GM23338 (cell line): ENCODE measurements at regions not wholly inside any gene's neighbourhood (a gene's known extent, or its start where the extent isn't known, plus 50 kb on each side); places are given as distances from the start of the nearest gene placed in this dataset.

Experiments
- ATAC-seq: fragments of 200-7000 bp; cut with Tn5 transposase; 3 replicates; pipeline ENCODE4 v1.9.1; 2020
- DNase-seq: peaks from one replicate; pipeline ENCODE4 v3.0.0-alpha.2; 2015; ENCODE audit warnings: low spot score
- H2AFZ ChIP-seq: fragments of 200-600 bp; sonication (generic); 2 replicates; pipeline ENCODE4 v1.8.0; 2016; ENCODE audit warnings: antibody characterized with exemption, mild to moderate bottlenecking, moderate library complexity
- H3F3A ChIP-seq: fragments of 200-600 bp; sonication (generic); replicated peaks from 2 replicates; pipeline ENCODE4 v1.8.0; 2017; ENCODE audit warnings: antibody characterized with exemption, mixed run types, low read depth
- H3K27ac ChIP-seq: fragments of 200-600 bp; sonication (generic); 2 replicates; pipeline ENCODE4 v1.6.1; 2016; ENCODE audit warnings: low read depth
- H3K27me3 ChIP-seq: fragments of 200-600 bp; sonication (generic); 2 replicates; pipeline ENCODE4 v1.8.0; 2016; ENCODE audit warnings: mild to moderate bottlenecking, mixed run types, moderate library complexity; ENCODE audit not compliant: insufficient read depth
- H3K36me3 ChIP-seq: fragments of 200-600 bp; sonication (generic); 2 replicates; pipeline ENCODE4 v1.8.0; 2016; ENCODE audit warnings: mild to moderate bottlenecking; ENCODE audit not compliant: insufficient read depth
- H3K4me1 ChIP-seq: fragments of 200-600 bp; sonication (generic); 2 replicates; pipeline ENCODE4 v1.8.0; 2016; ENCODE audit warnings: mild to moderate bottlenecking, moderate library complexity; ENCODE audit not compliant: insufficient read depth
- H3K4me2 ChIP-seq: fragments of 200-600 bp; sonication (generic); 2 replicates; pipeline ENCODE4 v1.7.1; 2017; ENCODE audit warnings: mixed run types
- H3K4me3 ChIP-seq: fragments of 200-600 bp; sonication (generic); 2 replicates; pipeline ENCODE4 v1.6.1; 2016; ENCODE audit warnings: mixed run types
- H3K79me2 ChIP-seq: fragments of 200-600 bp; sonication (generic); replicated peaks from 2 replicates; pipeline ENCODE4 v1.8.0; 2017; ENCODE audit warnings: mild to moderate bottlenecking; ENCODE audit not compliant: insufficient read depth
- H3K9me2 ChIP-seq: fragments of 200-600 bp; sonication (generic); 2 replicates; pipeline ENCODE4 v1.8.0; 2017; ENCODE audit not compliant: insufficient read depth
- H4K20me1 ChIP-seq: fragments of 200-600 bp; sonication (generic); replicated peaks from 2 replicates; pipeline ENCODE4 v1.8.0; 2017; ENCODE audit warnings: mild to moderate bottlenecking; ENCODE audit not compliant: insufficient read depth
- H3K27ac Mint-ChIP-seq: 2 replicates; pipeline ENCODE4 v1.8.0; 2020; ENCODE audit warnings: inconsistent platforms, mild to moderate bottlenecking, moderate library complexity, mixed read lengths
- H3K27me3 Mint-ChIP-seq: 3 replicates; pipeline ENCODE4 v1.8.0; 2022; ENCODE audit warnings: low read depth, mild to moderate bottlenecking, moderate library complexity, mixed read lengths, inconsistent platforms; ENCODE audit not compliant: insufficient read depth, poor library complexity
- H3K36me3 Mint-ChIP-seq: 3 replicates; pipeline ENCODE4 v1.8.0; 2021; ENCODE audit warnings: low read depth, mild to moderate bottlenecking, inconsistent platforms, moderate library complexity, mixed read lengths
- H3K4me1 Mint-ChIP-seq: 3 replicates; pipeline ENCODE4 v1.8.0; 2020; ENCODE audit warnings: mild to moderate bottlenecking, inconsistent platforms, mixed read lengths
- H3K4me3 Mint-ChIP-seq: 3 replicates; pipeline ENCODE4 v1.8.0; 2021; ENCODE audit warnings: moderate library complexity, mild to moderate bottlenecking, inconsistent platforms, mixed read lengths
- H3K9me3 Mint-ChIP-seq: 3 replicates; pipeline ENCODE4 v1.8.0; 2020; ENCODE audit warnings: moderate library complexity, mild to moderate bottlenecking, inconsistent platforms, mixed read lengths
- CREB1 ChIP-seq: fragments of 250-450 bp; sonication (Bioruptor Pico); IDR thresholded peaks from 2 replicates; pipeline ENCODE4 v1.5.0; 2020; ENCODE audit warnings: low read depth, mild to moderate bottlenecking, moderate library complexity
- EZH2 ChIP-seq: fragments of 200-600 bp; sonication (generic); IDR thresholded peaks from one replicate; pipeline ENCODE4 v1.8.0; 2017; ENCODE audit warnings: antibody characterized with exemption, mild to moderate bottlenecking, low read depth; ENCODE audit not compliant: unreplicated experiment
- EZH2phosphoT487 ChIP-seq: fragments of 200-600 bp; sonication (generic); IDR thresholded peaks from one replicate; pipeline ENCODE4 v1.8.1; 2018; ENCODE audit warnings: antibody characterized with exemption; ENCODE audit not compliant: unreplicated experiment
- JUNB ChIP-seq: IDR thresholded peaks from one replicate; pipeline ENCODE4 v1.6.1; 2016; ENCODE audit warnings: antibody characterized with exemption; ENCODE audit not compliant: unreplicated experiment
- POLR2AphosphoS5 ChIP-seq: IDR thresholded peaks from 2 replicates; pipeline ENCODE4 v1.6.1; 2016; ENCODE audit warnings: antibody characterized with exemption, low read depth
- STAT1 ChIP-seq: IDR thresholded peaks from one replicate; pipeline ENCODE4 v1.6.1; 2016; ENCODE audit warnings: antibody characterized with exemption; ENCODE audit not compliant: unreplicated experiment
- ZNF114 ChIP-seq: fragments of 250-450 bp; sonication (Bioruptor Pico); IDR thresholded peaks from 2 replicates; pipeline ENCODE4 v1.5.0; 2020; ENCODE audit warnings: mild to moderate bottlenecking, moderate library complexity
- ZNF331 ChIP-seq: fragments of 250-450 bp; sonication (Bioruptor Pico); IDR thresholded peaks from 2 replicates; pipeline ENCODE4 v1.5.0; 2020; ENCODE audit warnings: low read depth, mild to moderate bottlenecking, moderate library complexity
- TF ChIP-seq, protein P1 (sequence below), 2 experiments: fragments of 200-600 bp in 1 of 2; sonication (generic) in 1 of 2; conservative IDR thresholded peaks; 2 replicates each; pipeline versions ENCODE4 v1.5.1 to v1.6.1; 2016 to 2017; ENCODE audit warnings: antibody characterized with exemption in 2 of 2, low read depth in 2 of 2, mild to moderate bottlenecking in 2 of 2, moderate library complexity in 1 of 2
- TF ChIP-seq, protein P2 (sequence below): IDR thresholded peaks from one replicate; pipeline ENCODE4 v1.6.1; 2018; ENCODE audit warnings: antibody characterized with exemption; ENCODE audit not compliant: unreplicated experiment
- TF ChIP-seq, protein P3 (sequence below): fragments of 250-450 bp; sonication (Bioruptor Pico); IDR thresholded peaks from 2 replicates; pipeline ENCODE4 v1.5.0; 2020; ENCODE audit warnings: mild to moderate bottlenecking, moderate library complexity
- TF ChIP-seq, protein P4 (sequence below): IDR thresholded peaks from 2 replicates; pipeline ENCODE4 v1.6.1; 2016; ENCODE audit warnings: antibody characterized with exemption

DNA sequence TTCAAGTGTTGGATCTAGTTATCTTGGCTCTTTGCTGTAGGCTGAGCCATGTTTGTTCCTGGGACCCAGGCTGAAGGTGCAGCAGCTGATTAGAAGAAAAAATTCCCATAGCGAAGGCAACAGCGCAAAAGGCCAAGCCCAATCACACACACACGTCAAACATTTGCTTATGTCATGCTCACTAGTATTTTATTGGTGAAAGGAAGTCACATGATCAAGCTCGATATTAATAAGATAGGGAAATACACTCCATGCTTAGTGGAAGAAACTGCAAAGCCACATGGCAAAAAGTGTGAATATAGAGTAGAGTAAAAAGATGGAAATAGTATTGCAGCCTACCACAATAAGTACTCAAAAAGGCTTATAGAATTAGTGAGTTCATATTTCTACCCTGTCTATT lies 373.5 kb upstream of the FAR2 start:
- Histone ChIP-seq H4K20me1 (no peaks in the 10 kb centered on the region), H3K79me2 (no peaks in the 10 kb centered on the region), H3F3A (no peaks in the 10 kb centered on the region), H3K9me2 (no peaks in the 10 kb centered on the region), H3K36me3 (no peaks in the 10 kb centered on the region), H3K4me3 (no peak overlapping the region), H2AFZ (no peak overlapping the region), H3K27me3 (no peaks in the 10 kb centered on the region), H3K4me2 (no peak overlapping the region), H3K27ac (no peak overlapping the region), H3K4me1 (peaks cover 8% of the 10 kb centered on the region; the same call in 1 of the 2 replicates)
- DNase-seq (no peak), ATAC-seq (no peak)
- TF ChIP-seq STAT1 (no peak), JUNB (no peak), ZNF331 (CRISPR knock-in tag) (no peak), POLR2AphosphoS5 (no peak), EZH2phosphoT487 (no peak), ZNF114 (CRISPR knock-in tag) (no peak), EZH2 (no peak), CREB1 (CRISPR knock-in tag) (no peak)
- TF ChIP-seq, protein P1, sequence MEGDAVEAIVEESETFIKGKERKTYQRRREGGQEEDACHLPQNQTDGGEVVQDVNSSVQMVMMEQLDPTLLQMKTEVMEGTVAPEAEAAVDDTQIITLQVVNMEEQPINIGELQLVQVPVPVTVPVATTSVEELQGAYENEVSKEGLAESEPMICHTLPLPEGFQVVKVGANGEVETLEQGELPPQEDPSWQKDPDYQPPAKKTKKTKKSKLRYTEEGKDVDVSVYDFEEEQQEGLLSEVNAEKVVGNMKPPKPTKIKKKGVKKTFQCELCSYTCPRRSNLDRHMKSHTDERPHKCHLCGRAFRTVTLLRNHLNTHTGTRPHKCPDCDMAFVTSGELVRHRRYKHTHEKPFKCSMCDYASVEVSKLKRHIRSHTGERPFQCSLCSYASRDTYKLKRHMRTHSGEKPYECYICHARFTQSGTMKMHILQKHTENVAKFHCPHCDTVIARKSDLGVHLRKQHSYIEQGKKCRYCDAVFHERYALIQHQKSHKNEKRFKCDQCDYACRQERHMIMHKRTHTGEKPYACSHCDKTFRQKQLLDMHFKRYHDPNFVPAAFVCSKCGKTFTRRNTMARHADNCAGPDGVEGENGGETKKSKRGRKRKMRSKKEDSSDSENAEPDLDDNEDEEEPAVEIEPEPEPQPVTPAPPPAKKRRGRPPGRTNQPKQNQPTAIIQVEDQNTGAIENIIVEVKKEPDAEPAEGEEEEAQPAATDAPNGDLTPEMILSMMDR (conservative IDR thresholded peaks at IDR 0.05; ENCODE audit: low read depth in 2 of 2): no peak
- TF ChIP-seq, protein P2, sequence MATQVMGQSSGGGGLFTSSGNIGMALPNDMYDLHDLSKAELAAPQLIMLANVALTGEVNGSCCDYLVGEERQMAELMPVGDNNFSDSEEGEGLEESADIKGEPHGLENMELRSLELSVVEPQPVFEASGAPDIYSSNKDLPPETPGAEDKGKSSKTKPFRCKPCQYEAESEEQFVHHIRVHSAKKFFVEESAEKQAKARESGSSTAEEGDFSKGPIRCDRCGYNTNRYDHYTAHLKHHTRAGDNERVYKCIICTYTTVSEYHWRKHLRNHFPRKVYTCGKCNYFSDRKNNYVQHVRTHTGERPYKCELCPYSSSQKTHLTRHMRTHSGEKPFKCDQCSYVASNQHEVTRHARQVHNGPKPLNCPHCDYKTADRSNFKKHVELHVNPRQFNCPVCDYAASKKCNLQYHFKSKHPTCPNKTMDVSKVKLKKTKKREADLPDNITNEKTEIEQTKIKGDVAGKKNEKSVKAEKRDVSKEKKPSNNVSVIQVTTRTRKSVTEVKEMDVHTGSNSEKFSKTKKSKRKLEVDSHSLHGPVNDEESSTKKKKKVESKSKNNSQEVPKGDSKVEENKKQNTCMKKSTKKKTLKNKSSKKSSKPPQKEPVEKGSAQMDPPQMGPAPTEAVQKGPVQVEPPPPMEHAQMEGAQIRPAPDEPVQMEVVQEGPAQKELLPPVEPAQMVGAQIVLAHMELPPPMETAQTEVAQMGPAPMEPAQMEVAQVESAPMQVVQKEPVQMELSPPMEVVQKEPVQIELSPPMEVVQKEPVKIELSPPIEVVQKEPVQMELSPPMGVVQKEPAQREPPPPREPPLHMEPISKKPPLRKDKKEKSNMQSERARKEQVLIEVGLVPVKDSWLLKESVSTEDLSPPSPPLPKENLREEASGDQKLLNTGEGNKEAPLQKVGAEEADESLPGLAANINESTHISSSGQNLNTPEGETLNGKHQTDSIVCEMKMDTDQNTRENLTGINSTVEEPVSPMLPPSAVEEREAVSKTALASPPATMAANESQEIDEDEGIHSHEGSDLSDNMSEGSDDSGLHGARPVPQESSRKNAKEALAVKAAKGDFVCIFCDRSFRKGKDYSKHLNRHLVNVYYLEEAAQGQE: no peak
- TF ChIP-seq, protein P3, sequence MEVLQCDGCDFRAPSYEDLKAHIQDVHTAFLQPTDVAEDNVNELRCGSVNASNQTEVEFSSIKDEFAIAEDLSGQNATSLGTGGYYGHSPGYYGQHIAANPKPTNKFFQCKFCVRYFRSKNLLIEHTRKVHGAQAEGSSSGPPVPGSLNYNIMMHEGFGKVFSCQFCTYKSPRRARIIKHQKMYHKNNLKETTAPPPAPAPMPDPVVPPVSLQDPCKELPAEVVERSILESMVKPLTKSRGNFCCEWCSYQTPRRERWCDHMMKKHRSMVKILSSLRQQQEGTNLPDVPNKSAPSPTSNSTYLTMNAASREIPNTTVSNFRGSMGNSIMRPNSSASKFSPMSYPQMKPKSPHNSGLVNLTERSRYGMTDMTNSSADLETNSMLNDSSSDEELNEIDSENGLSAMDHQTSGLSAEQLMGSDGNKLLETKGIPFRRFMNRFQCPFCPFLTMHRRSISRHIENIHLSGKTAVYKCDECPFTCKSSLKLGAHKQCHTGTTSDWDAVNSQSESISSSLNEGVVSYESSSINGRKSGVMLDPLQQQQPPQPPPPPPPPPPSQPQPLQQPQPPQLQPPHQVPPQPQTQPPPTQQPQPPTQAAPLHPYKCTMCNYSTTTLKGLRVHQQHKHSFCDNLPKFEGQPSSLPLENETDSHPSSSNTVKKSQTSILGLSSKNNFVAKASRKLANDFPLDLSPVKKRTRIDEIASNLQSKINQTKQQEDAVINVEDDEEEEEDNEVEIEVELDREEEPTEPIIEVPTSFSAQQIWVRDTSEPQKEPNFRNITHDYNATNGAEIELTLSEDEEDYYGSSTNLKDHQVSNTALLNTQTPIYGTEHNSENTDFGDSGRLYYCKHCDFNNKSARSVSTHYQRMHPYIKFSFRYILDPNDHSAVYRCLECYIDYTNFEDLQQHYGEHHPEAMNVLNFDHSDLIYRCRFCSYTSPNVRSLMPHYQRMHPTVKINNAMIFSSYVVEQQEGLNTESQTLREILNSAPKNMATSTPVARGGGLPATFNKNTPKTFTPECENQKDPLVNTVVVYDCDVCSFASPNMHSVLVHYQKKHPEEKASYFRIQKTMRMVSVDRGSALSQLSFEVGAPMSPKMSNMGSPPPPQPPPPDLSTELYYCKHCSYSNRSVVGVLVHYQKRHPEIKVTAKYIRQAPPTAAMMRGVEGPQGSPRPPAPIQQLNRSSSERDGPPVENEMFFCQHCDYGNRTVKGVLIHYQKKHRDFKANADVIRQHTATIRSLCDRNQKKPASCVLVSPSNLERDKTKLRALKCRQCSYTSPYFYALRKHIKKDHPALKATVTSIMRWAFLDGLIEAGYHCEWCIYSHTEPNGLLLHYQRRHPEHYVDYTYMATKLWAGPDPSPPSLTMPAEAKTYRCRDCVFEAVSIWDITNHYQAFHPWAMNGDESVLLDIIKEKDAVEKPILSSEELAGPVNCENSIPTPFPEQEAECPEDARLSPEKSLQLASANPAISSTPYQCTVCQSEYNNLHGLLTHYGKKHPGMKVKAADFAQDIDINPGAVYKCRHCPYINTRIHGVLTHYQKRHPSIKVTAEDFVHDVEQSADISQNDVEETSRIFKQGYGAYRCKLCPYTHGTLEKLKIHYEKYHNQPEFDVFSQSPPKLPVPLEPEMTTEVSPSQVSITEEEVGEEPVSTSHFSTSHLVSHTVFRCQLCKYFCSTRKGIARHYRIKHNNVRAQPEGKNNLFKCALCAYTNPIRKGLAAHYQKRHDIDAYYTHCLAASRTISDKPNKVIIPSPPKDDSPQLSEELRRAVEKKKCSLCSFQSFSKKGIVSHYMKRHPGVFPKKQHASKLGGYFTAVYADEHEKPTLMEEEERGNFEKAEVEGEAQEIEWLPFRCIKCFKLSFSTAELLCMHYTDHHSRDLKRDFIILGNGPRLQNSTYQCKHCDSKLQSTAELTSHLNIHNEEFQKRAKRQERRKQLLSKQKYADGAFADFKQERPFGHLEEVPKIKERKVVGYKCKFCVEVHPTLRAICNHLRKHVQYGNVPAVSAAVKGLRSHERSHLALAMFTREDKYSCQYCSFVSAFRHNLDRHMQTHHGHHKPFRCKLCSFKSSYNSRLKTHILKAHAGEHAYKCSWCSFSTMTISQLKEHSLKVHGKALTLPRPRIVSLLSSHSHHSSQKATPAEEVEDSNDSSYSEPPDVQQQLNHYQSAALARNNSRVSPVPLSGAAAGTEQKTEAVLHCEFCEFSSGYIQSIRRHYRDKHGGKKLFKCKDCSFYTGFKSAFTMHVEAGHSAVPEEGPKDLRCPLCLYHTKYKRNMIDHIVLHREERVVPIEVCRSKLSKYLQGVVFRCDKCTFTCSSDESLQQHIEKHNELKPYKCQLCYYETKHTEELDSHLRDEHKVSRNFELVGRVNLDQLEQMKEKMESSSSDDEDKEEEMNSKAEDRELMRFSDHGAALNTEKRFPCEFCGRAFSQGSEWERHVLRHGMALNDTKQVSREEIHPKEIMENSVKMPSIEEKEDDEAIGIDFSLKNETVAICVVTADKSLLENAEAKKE: no peak
- TF ChIP-seq, protein P4, sequence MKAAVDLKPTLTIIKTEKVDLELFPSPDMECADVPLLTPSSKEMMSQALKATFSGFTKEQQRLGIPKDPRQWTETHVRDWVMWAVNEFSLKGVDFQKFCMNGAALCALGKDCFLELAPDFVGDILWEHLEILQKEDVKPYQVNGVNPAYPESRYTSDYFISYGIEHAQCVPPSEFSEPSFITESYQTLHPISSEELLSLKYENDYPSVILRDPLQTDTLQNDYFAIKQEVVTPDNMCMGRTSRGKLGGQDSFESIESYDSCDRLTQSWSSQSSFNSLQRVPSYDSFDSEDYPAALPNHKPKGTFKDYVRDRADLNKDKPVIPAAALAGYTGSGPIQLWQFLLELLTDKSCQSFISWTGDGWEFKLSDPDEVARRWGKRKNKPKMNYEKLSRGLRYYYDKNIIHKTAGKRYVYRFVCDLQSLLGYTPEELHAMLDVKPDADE: no peak
- peaks cover 3% of the 10 kb centered on the region for H3K27me3 Mint-ChIP-seq
- H3K4me1 Mint-ChIP-seq: peaks cover 8% of the 10 kb centered on the region
- no peak overlapping the region for H3K27ac Mint-ChIP-seq
- no peaks in the 10 kb centered on the region for H3K9me3 Mint-ChIP-seq
- H3K36me3 Mint-ChIP-seq: no peaks in the 10 kb centered on the region
- no peak overlapping the region for H3K4me3 Mint-ChIP-seq
